IPS DF 6.9 (cell line): ENCODE measurements at regions not wholly inside any gene's neighbourhood (a gene's known extent, or its start where the extent isn't known, plus 50 kb on each side); places are given as distances from the start of the nearest gene placed in this dataset.

Source experiments
- DNase-seq: peaks from one replicate; pipeline ENCODE4 v3.0.0-alpha.2; 2013; ENCODE audit warnings: low read depth, low spot score
- H3K27ac ChIP-seq: one replicate; pipeline ENCODE4 v1.5.1; 2013; ENCODE audit warnings: low read length, control low read depth
- H3K27me3 ChIP-seq: 2 replicates; pipeline ENCODE4 v1.6.1; 2013; ENCODE audit warnings: mild to moderate bottlenecking, low read length; ENCODE audit not compliant: control insufficient read depth, insufficient read depth
- H3K36me3 ChIP-seq: 2 replicates; pipeline ENCODE4 v1.6.1; 2013; ENCODE audit warnings: low read length; ENCODE audit not compliant: control insufficient read depth, insufficient read depth
- H3K4me1 ChIP-seq: 2 replicates; pipeline ENCODE4 v1.6.1; 2013; ENCODE audit warnings: low read length; ENCODE audit not compliant: control insufficient read depth, insufficient read depth
- H3K4me3 ChIP-seq: 2 replicates; pipeline ENCODE4 v1.5.1; 2013; ENCODE audit warnings: mild to moderate bottlenecking, low read length
- H3K9me3 ChIP-seq: 2 replicates; pipeline ENCODE4 v1.6.1; 2013; ENCODE audit warnings: low read length, inconsistent platforms; ENCODE audit not compliant: control insufficient read depth, insufficient read depth
- WGBS: extraction: QIAGEN DNeasy Blood & Tissue Kit; methylation state at CpG from one replicate; pipeline ENCODE4 v1.1.7; 2013; ENCODE audit warnings: mixed read lengths, missing lambda C conversion rate; ENCODE audit not compliant: insufficient read length, insufficient coverage; 5-methylcytosine and 5-hydroxymethylcytosine counted together

- Histone ChIP-seq H3K36me3 (no peaks in the 10 kb centered on the region), H3K4me1 (peaks cover 6% of the 10 kb centered on the region), H3K27me3 (no peaks in the 10 kb centered on the region), H3K9me3 (no peaks in the 10 kb centered on the region), H3K27ac (no peak overlapping the region), H3K4me3 (no peak overlapping the region)
- no CpG with 5 or more reads among the region's 57 CpGs for WGBS
- no peak for DNase-seq
Measured at GRCh38 chr7:421136-421991, 98.3 kb downstream of the PDGFA start.

GRCh38 chr7:422191-422885 is 97.3 kb downstream of the PDGFA start:
- H3K36me3 ChIP-seq: no peaks in the 10 kb centered on the region
- no CpG with 5 or more reads among the region's 33 CpGs for WGBS
- no peak overlapping the region for H3K27ac ChIP-seq
- no peak for DNase-seq
- no peaks in the 10 kb centered on the region for H3K9me3 ChIP-seq
- H3K27me3 ChIP-seq: no peaks in the 10 kb centered on the region
- H3K4me3 ChIP-seq: no peak overlapping the region
- peaks cover 6% of the 10 kb centered on the region for H3K4me1 ChIP-seq

GRCh38 chr7:422886-423225 is 96.8 kb downstream of the PDGFA start:
- no peaks in the 10 kb centered on the region for H3K27me3 ChIP-seq
- no peaks in the 10 kb centered on the region for H3K36me3 ChIP-seq
- no peaks in the 10 kb centered on the region for H3K9me3 ChIP-seq
- WGBS: no CpG with 5 or more reads among the region's 15 CpGs
- no peak overlapping the region for H3K27ac ChIP-seq
- H3K4me3 ChIP-seq: no peak overlapping the region
- no peak for DNase-seq
- H3K4me1 ChIP-seq: peaks cover 6% of the 10 kb centered on the region

- WGBS: no CpG with 5 or more reads among the region's 28 CpGs
- no peaks in the 10 kb centered on the region for H3K36me3 ChIP-seq
- H3K4me1 ChIP-seq: peaks cover 6% of the 10 kb centered on the region
- H3K4me3 ChIP-seq: no peak overlapping the region
- no peak overlapping the region for H3K27ac ChIP-seq
- no peaks in the 10 kb centered on the region for H3K27me3 ChIP-seq
- DNase-seq: no peak
- no peaks in the 10 kb centered on the region for H3K9me3 ChIP-seq
Measured at GRCh38 chr7:423312-424260, 96.1 kb downstream of the PDGFA start.

GRCh38 chr7:424301-424935 is 95.2 kb downstream of the PDGFA start:
- Histone ChIP-seq H3K9me3 (no peaks in the 10 kb centered on the region), H3K4me3 (no peak overlapping the region), H3K4me1 (peaks cover 6% of the 10 kb centered on the region), H3K27me3 (no peaks in the 10 kb centered on the region), H3K36me3 (no peaks in the 10 kb centered on the region), H3K27ac (no peak overlapping the region)
- no CpG with 5 or more reads among the region's 9 CpGs for WGBS
- DNase-seq: no peak

- no CpG with 5 or more reads among the region's 46 CpGs for WGBS
- Histone ChIP-seq H3K4me3 (no peak overlapping the region), H3K9me3 (no peaks in the 10 kb centered on the region), H3K36me3 (no peaks in the 10 kb centered on the region), H3K4me1 (peaks cover 6% of the 10 kb centered on the region), H3K27ac (no peak overlapping the region), H3K27me3 (no peaks in the 10 kb centered on the region)
- no peak for DNase-seq
Measured at GRCh38 chr7:424961-425793, 94.5 kb downstream of the PDGFA start.

- Histone ChIP-seq H3K27me3 (no peaks in the 10 kb centered on the region), H3K4me1 (peaks cover 6% of the 10 kb centered on the region), H3K36me3 (no peaks in the 10 kb centered on the region), H3K9me3 (no peaks in the 10 kb centered on the region), H3K4me3 (no peak overlapping the region), H3K27ac (no peak overlapping the region)
- WGBS: no CpG with 5 or more reads among the region's 16 CpGs
- DNase-seq: no peak
Measured at GRCh38 chr7:425794-426188, 93.9 kb downstream of the PDGFA start.

GRCh38 chr7:426510-426909 is 93.1 kb downstream of the PDGFA start:
- H3K27ac ChIP-seq: no peak overlapping the region

GRCh38 chr7:427506-428103 is 92.0 kb downstream of the PDGFA start:
- H3K27me3 ChIP-seq: no peaks in the 10 kb centered on the region
- WGBS: no CpG with 5 or more reads among the region's 18 CpGs

More at GRCh38 chr7:426510-426909, 93.1 kb downstream of the PDGFA start:
- no peak for DNase-seq
- Histone ChIP-seq H3K36me3 (no peaks in the 10 kb centered on the region), H3K27me3 (no peaks in the 10 kb centered on the region), H3K4me3 (no peak overlapping the region), H3K9me3 (no peaks in the 10 kb centered on the region), H3K4me1 (peaks cover 2% of the 10 kb centered on the region)
- no CpG with 5 or more reads among the region's 12 CpGs for WGBS

More at GRCh38 chr7:427506-428103, 92.0 kb downstream of the PDGFA start:
- H3K4me1 ChIP-seq: no peaks in the 10 kb centered on the region; the same call in 1 of the 2 replicates
- H3K9me3 ChIP-seq: no peaks in the 10 kb centered on the region
- no peaks in the 10 kb centered on the region for H3K36me3 ChIP-seq
- H3K4me3 ChIP-seq: no peak overlapping the region
- DNase-seq: no peak
- no peak overlapping the region for H3K27ac ChIP-seq
